ENCODE measurements at regions not wholly inside any gene's neighbourhood (a gene's known extent, or its start where the extent isn't known, plus 50 kb on each side); places are given as distances from the start of the nearest gene placed in this dataset.

GRCh38 chr13:30045916-30046704 is 195.7 kb upstream of the UBL3 start:
- Histone ChIP-seq H3K27ac (no peak overlapping the region), H3K4me1 (ENCODE audit: low read depth) (peaks cover 4% of the 10 kb centered on the region), H3K4me3 (no peak overlapping the region), H3K9me3 (ENCODE audit: low read depth) (no peaks in the 10 kb centered on the region), H3K27me3 (no peaks in the 10 kb centered on the region), H3K36me3 (no peaks in the 10 kb centered on the region)
- TF ChIP-seq, protein P1, sequence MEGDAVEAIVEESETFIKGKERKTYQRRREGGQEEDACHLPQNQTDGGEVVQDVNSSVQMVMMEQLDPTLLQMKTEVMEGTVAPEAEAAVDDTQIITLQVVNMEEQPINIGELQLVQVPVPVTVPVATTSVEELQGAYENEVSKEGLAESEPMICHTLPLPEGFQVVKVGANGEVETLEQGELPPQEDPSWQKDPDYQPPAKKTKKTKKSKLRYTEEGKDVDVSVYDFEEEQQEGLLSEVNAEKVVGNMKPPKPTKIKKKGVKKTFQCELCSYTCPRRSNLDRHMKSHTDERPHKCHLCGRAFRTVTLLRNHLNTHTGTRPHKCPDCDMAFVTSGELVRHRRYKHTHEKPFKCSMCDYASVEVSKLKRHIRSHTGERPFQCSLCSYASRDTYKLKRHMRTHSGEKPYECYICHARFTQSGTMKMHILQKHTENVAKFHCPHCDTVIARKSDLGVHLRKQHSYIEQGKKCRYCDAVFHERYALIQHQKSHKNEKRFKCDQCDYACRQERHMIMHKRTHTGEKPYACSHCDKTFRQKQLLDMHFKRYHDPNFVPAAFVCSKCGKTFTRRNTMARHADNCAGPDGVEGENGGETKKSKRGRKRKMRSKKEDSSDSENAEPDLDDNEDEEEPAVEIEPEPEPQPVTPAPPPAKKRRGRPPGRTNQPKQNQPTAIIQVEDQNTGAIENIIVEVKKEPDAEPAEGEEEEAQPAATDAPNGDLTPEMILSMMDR (IDR thresholded peaks at IDR 0.05; ENCODE audit: low read depth, low read length) = no peak
- DNase-seq (ENCODE audit: low read depth in 1 of 2, low spot score in 1 of 2) = peak in 1 of 2 donors; percentile 27

GRCh38 chr13:30044932-30045331 is 194.5 kb upstream of the UBL3 start:
- Histone ChIP-seq H3K36me3 (no peaks in the 10 kb centered on the region), H3K27ac (no peak overlapping the region), H3K4me1 (ENCODE audit: low read depth) (peaks cover 4% of the 10 kb centered on the region), H3K9me3 (ENCODE audit: low read depth) (no peaks in the 10 kb centered on the region), H3K27me3 (no peaks in the 10 kb centered on the region), H3K4me3 (no peak overlapping the region)
- TF ChIP-seq, protein P1 (IDR thresholded peaks at IDR 0.05; ENCODE audit: low read depth, low read length) = no peak
- no peak for DNase-seq (ENCODE audit: low read depth in 1 of 2, low spot score in 1 of 2)

GRCh38 chr13:30043631-30043925 is 193.2 kb upstream of the UBL3 start:
- Histone ChIP-seq H3K27me3 (no peaks in the 10 kb centered on the region), H3K36me3 (no peaks in the 10 kb centered on the region), H3K4me1 (ENCODE audit: low read depth) (no peaks in the 10 kb centered on the region), H3K9me3 (ENCODE audit: low read depth) (no peaks in the 10 kb centered on the region), H3K27ac (no peak overlapping the region), H3K4me3 (no peak overlapping the region)
- no peak for DNase-seq (ENCODE audit: low read depth in 1 of 2, low spot score in 1 of 2)
- TF ChIP-seq, protein P1 (IDR thresholded peaks at IDR 0.05; ENCODE audit: low read depth, low read length) = no peak

DNA sequence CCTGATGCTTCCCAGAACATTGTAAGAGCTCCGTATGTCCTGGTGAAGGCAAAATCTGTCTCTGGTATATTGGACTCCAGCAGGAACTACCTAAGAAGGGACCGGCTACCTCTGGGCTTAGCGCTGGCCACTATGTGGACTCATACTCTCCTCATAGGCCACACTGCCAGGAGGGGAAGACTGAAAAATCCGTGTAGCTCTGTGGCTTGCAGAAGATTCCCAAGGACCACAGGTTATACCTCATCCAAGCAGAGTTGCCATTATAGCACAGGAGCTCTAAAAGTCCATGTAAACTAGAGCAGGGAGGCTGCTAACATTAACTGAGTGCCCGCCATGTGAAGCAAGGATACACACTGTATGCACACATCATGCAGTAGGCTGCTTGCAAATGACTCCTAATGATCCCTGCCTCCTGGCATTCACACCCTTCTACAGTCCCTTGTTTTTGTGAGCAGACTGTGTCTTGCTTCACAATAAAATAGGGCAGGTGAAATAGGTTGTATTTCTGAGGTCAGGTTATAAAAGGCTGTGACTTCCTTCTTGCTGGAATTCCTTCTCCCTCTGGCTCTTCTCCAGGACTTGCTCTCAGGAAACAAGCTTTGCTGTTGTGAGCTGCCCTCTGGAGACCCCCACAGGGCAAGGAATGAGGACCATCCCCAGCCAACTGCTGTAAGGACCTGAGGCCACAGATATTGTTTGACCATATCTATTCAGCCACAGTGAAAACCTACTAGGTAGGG is 192.6 kb upstream of the UBL3 start:
- TF ChIP-seq, protein P1 (IDR thresholded peaks at IDR 0.05; ENCODE audit: low read depth, low read length) = no peak
- H3K4me3 ChIP-seq = no peak overlapping the region
- no peaks in the 10 kb centered on the region for H3K27me3 ChIP-seq

GRCh38 chr13:30042272-30042671 is 191.9 kb upstream of the UBL3 start:
- Histone ChIP-seq H3K9me3 (ENCODE audit: low read depth) (no peaks in the 10 kb centered on the region), H3K27ac (no peak overlapping the region), H3K4me3 (no peak overlapping the region), H3K4me1 (ENCODE audit: low read depth) (no peaks in the 10 kb centered on the region), H3K27me3 (no peaks in the 10 kb centered on the region), H3K36me3 (no peaks in the 10 kb centered on the region)
- TF ChIP-seq, protein P1 (IDR thresholded peaks at IDR 0.05; ENCODE audit: low read depth, low read length) = no peak
- DNase-seq (ENCODE audit: low read depth in 1 of 2, low spot score in 1 of 2) = no peak

More for the DNA sequence above, 192.6 kb upstream of the UBL3 start:
- Histone ChIP-seq H3K27ac (no peak overlapping the region), H3K4me1 (ENCODE audit: low read depth) (no peaks in the 10 kb centered on the region), H3K36me3 (no peaks in the 10 kb centered on the region), H3K9me3 (ENCODE audit: low read depth) (no peaks in the 10 kb centered on the region)
- DNase-seq (ENCODE audit: low read depth in 1 of 2, low spot score in 1 of 2) = no peak

All from cardiac muscle cell (in vitro differentiated cells and primary cell).